ENCODE measurements at regions not wholly inside any gene's neighbourhood (a gene's known extent, or its start where the extent isn't known, plus 50 kb on each side); places are given as distances from the start of the nearest gene placed in this dataset.
A peak's percentile ranks its signal among the peaks of the same experiment; 100 is the strongest.

- TF ChIP-seq REST (IDR thresholded peaks at IDR 0.05; ENCODE audit: unreplicated experiment): no peak
These were observed 262.2 kb upstream of the AGTR1 start (continued) for GRCh38 chr3:148435534-148435933.

GRCh38 chr3:148439254-148439822, 258.4 kb upstream of the AGTR1 start:
- H3K36me3 ChIP-seq (ENCODE audit: insufficient read depth): no peaks in the 10 kb centered on the region
- no peaks in the 10 kb centered on the region for H3K79me2 ChIP-seq (replicated peaks; ENCODE audit: insufficient read depth)
- H3K4me3 ChIP-seq: no peak overlapping the region
- H3F3A ChIP-seq (replicated peaks; ENCODE audit: low read depth): no peaks in the 10 kb centered on the region
- H4K20me1 ChIP-seq (replicated peaks; ENCODE audit: insufficient read depth): no peaks in the 10 kb centered on the region
- H3K27ac ChIP-seq (ENCODE audit: low read depth): no peak overlapping the region
- H3K27me3 ChIP-seq (ENCODE audit: insufficient read depth): no peaks in the 10 kb centered on the region
- peak; percentile 53; the same call in 2 of the 3 replicates for ATAC-seq
- peaks cover 2% of the 10 kb centered on the region; the same call in 1 of the 2 replicates for H3K9me2 ChIP-seq (ENCODE audit: insufficient read depth)
- Mint-ChIP-seq H3K4me3 (no peak overlapping the region), H3K36me3 (ENCODE audit: low read depth) (no peaks in the 10 kb centered on the region), H3K27ac (no peak overlapping the region), H3K27me3 (ENCODE audit: insufficient read depth, low read depth, poor library complexity) (no peaks in the 10 kb centered on the region), H3K9me3 (no peaks in the 10 kb centered on the region), H3K4me1 (no peaks in the 10 kb centered on the region)
- no peak for DNase-seq (ENCODE audit: low spot score)
- no peaks in the 10 kb centered on the region for H3K4me1 ChIP-seq (ENCODE audit: insufficient read depth)
- H2AFZ ChIP-seq: peak overlapping the region; percentile 85
- no peak overlapping the region for H3K4me2 ChIP-seq
- TF ChIP-seq EZH2 (IDR thresholded peaks at IDR 0.05; ENCODE audit: low read depth, unreplicated experiment) (no peak), CREB1 (CRISPR knock-in tag; IDR thresholded peaks at IDR 0.05; ENCODE audit: low read depth) (no peak), REST (IDR thresholded peaks at IDR 0.05; ENCODE audit: unreplicated experiment) (no peak), ETS1 (IDR thresholded peaks at IDR 0.05) (no peak), NANOG (IDR thresholded peaks at IDR 0.05; ENCODE audit: borderline replicate concordance) (no peak), STAT1 (IDR thresholded peaks at IDR 0.05; ENCODE audit: unreplicated experiment) (no peak), ZNF462 (CRISPR knock-in tag; IDR thresholded peaks at IDR 0.05) (no peak), JUNB (IDR thresholded peaks at IDR 0.05; ENCODE audit: unreplicated experiment) (no peak)

Data from GM23338 (cell line).